Naive thymus-derived CD4-positive, alpha-beta T cell (primary cell): ENCODE measurements at regions not wholly inside any gene's neighbourhood (a gene's known extent, or its start where the extent isn't known, plus 50 kb on each side); places are given as distances from the start of the nearest gene placed in this dataset.

Source experiments
- ATAC-seq: fragments of 150-1000 bp; cut with Tn5 transposase; 2 replicates; pipeline ENCODE4 v1.10.0; 2021; ENCODE audit warnings: mild to moderate bottlenecking, moderate library complexity
- CTCF ChIA-PET: fragments of 350-600 bp; sonication (Branson Sonifier 250); formaldehyde crosslinking; loops from one replicate; lab custom pipeline; 2021; ENCODE audit warnings: antibody characterized with exemption; lab: Charles Lee
- POLR2A ChIA-PET: fragments of 350-600 bp; sonication (Branson Sonifier 250); formaldehyde crosslinking; loops from one replicate; lab custom pipeline; 2021; ENCODE audit warnings: antibody characterized with exemption, inconsistent platforms; lab: Charles Lee
- DNase-seq, 9 donors: peaks; one replicate each; pipeline versions ENCODE4 v3.0.0 to v3.0.0-alpha.2; 2020 to 2022; ENCODE audit warnings: mixed read lengths in 1 of 9
- H3K27ac ChIP-seq: one replicate; pipeline ENCODE4 v1.7.0; 2013; ENCODE audit warnings: mild to moderate bottlenecking, low read depth, low read length, moderate library complexity
- H3K27me3 ChIP-seq, 2 donors: one replicate each; pipeline ENCODE4 v1.7.0; 2013; ENCODE audit warnings: low read length in 2 of 2, mild to moderate bottlenecking in 2 of 2, moderate library complexity in 2 of 2; ENCODE audit not compliant: control insufficient read depth in 2 of 2, insufficient read depth in 2 of 2
- H3K36me3 ChIP-seq, 3 experiments: 1 replicate in 2 of 3; 2 replicates in 1 of 3; pipeline ENCODE4 v1.7.0; 2013; ENCODE audit warnings: low read length in 3 of 3, mild to moderate bottlenecking in 3 of 3, moderate library complexity in 1 of 3; ENCODE audit not compliant: insufficient read depth in 3 of 3, control insufficient read depth in 2 of 3
- H3K4me1 ChIP-seq, 2 donors: one replicate each; pipeline ENCODE4 v1.7.0; 2013; ENCODE audit warnings: low read length in 2 of 2, mild to moderate bottlenecking in 2 of 2, moderate library complexity in 1 of 2; ENCODE audit not compliant: control insufficient read depth in 2 of 2, insufficient read depth in 2 of 2
- H3K4me3 ChIP-seq: 2 replicates; pipeline ENCODE4 v1.7.0; 2013; ENCODE audit warnings: mild to moderate bottlenecking, low read length
- H3K9me3 ChIP-seq, 3 experiments: 1 replicate in 2 of 3; 2 replicates in 1 of 3; pipeline ENCODE4 v1.7.0; 2013; ENCODE audit warnings: low read length in 3 of 3; ENCODE audit not compliant: control insufficient read depth in 2 of 3
- H3K27ac Mint-ChIP-seq, 9 donors: one replicate each; pipeline ENCODE4 v1.8.0; 2020 to 2022; ENCODE audit warnings: mixed read lengths in 9 of 9, mild to moderate bottlenecking in 8 of 9, moderate library complexity in 5 of 9, inconsistent platforms in 2 of 9
- H3K27me3 Mint-ChIP-seq, 5 donors: one replicate each; pipeline ENCODE4 v1.8.0; 2021 to 2022; ENCODE audit warnings: mixed read lengths in 5 of 5, mild to moderate bottlenecking in 1 of 5
- H3K36me3 Mint-ChIP-seq, 5 donors: one replicate each; pipeline ENCODE4 v1.8.0; 2020 to 2022; ENCODE audit warnings: mixed read lengths in 5 of 5, mild to moderate bottlenecking in 3 of 5, inconsistent platforms in 1 of 5
- H3K4me1 Mint-ChIP-seq, 7 donors: one replicate each; pipeline ENCODE4 v1.8.0; 2020 to 2022; ENCODE audit warnings: mixed read lengths in 7 of 7, mild to moderate bottlenecking in 3 of 7, inconsistent platforms in 1 of 7
- H3K4me3 Mint-ChIP-seq, 10 donors: one replicate each; pipeline ENCODE4 v1.8.0; 2020 to 2022; ENCODE audit warnings: mild to moderate bottlenecking in 10 of 10, mixed read lengths in 10 of 10, moderate library complexity in 6 of 10, inconsistent platforms in 2 of 10
- H3K9me3 Mint-ChIP-seq, 11 donors: one replicate each; pipeline ENCODE4 v1.8.0; 2020 to 2022; ENCODE audit warnings: mixed read lengths in 11 of 11, mild to moderate bottlenecking in 4 of 11, inconsistent platforms in 1 of 11, moderate library complexity in 1 of 11
- intact Hi-C, 2 donors: fragments of 100-400 bp; cut with micrococcal nuclease; formaldehyde crosslinking; loops; one replicate each; pipeline ENCODE4 v1.15.1; 2023

GRCh38 chr1:188050250-188050649 lies 1221.5 kb downstream of the PLA2G4A start:
- POLR2A ChIA-PET, result no interaction called here

GRCh38 chr1:188056011-188056410 lies 1227.3 kb downstream of the PLA2G4A start:
- ATAC-seq (no peak), DNase-seq (no peak)
- no peaks in the 10 kb centered on the region for H3K4me1 ChIP-seq
- Mint-ChIP-seq H3K27ac (no peak overlapping the region), H3K9me3 (peaks cover 0 to 28% (median 5%) of the 10 kb centered on the region in 11 donors), H3K4me1 (no peaks in the 10 kb centered on the region), H3K36me3 (no peaks in the 10 kb centered on the region), H3K4me3 (no peak overlapping the region), H3K27me3 (no peaks in the 10 kb centered on the region)
- POLR2A ChIA-PET, result no interaction called here
- H3K27ac ChIP-seq, result no peak overlapping the region
- CTCF ChIA-PET, result no interaction called here
- H3K4me3 ChIP-seq, result no peak overlapping the region
- no peaks in the 10 kb centered on the region for H3K36me3 ChIP-seq
- no peaks in the 10 kb centered on the region for H3K9me3 ChIP-seq
- H3K27me3 ChIP-seq, result no peaks in the 10 kb centered on the region
- intact Hi-C loops, result no loop called here

More at GRCh38 chr1:188050250-188050649, 1221.5 kb downstream of the PLA2G4A start:
- intact Hi-C loops, result no loop called here
- Mint-ChIP-seq H3K27me3 (no peaks in the 10 kb centered on the region), H3K4me1 (no peaks in the 10 kb centered on the region), H3K27ac (no peak overlapping the region), H3K4me3 (no peak overlapping the region), H3K36me3 (no peaks in the 10 kb centered on the region), H3K9me3 (peaks cover 0 to 33% (median 3%) of the 10 kb centered on the region in 11 donors)
- DNase-seq (no peak), ATAC-seq (no peak)
- Histone ChIP-seq H3K36me3 (no peaks in the 10 kb centered on the region), H3K27ac (no peak overlapping the region), H3K27me3 (no peaks in the 10 kb centered on the region), H3K4me3 (no peak overlapping the region), H3K4me1 (no peaks in the 10 kb centered on the region), H3K9me3 (no peaks in the 10 kb centered on the region)
- CTCF ChIA-PET, result no interaction called here

GRCh38 chr1:188058801-188059200 lies 1230.1 kb downstream of the PLA2G4A start:
- Histone ChIP-seq H3K36me3 (no peaks in the 10 kb centered on the region), H3K9me3 (no peaks in the 10 kb centered on the region), H3K27ac (no peak overlapping the region), H3K27me3 (no peaks in the 10 kb centered on the region), H3K4me1 (no peaks in the 10 kb centered on the region), H3K4me3 (no peak overlapping the region)
- CTCF ChIA-PET, result no interaction called here
- intact Hi-C loops, result no loop called here
- DNase-seq, result no peak
- Mint-ChIP-seq H3K4me1 (no peaks in the 10 kb centered on the region), H3K36me3 (no peaks in the 10 kb centered on the region), H3K4me3 (no peak overlapping the region), H3K27ac (no peak overlapping the region), H3K9me3 (peaks cover 1 to 27% (median 6%) of the 10 kb centered on the region in 11 donors), H3K27me3 (no peaks in the 10 kb centered on the region)
- POLR2A ChIA-PET, result no interaction called here
- ATAC-seq, result no peak

- Histone ChIP-seq H3K36me3 (no peaks in the 10 kb centered on the region), H3K4me1 (no peaks in the 10 kb centered on the region), H3K27me3 (no peaks in the 10 kb centered on the region), H3K4me3 (no peak overlapping the region), H3K27ac (no peak overlapping the region), H3K9me3 (no peaks in the 10 kb centered on the region)
- ChIA-PET CTCF (no interaction called here), POLR2A (no interaction called here)
- intact Hi-C loops, result no loop called here
- H3K27ac Mint-ChIP-seq, result no peak overlapping the region
- no peaks in the 10 kb centered on the region for H3K36me3 Mint-ChIP-seq
- no peak overlapping the region for H3K4me3 Mint-ChIP-seq
- H3K4me1 Mint-ChIP-seq, result no peaks in the 10 kb centered on the region
- peaks cover 6 to 40% (median 18%) of the 10 kb centered on the region in 11 donors for H3K9me3 Mint-ChIP-seq
- DNase-seq (no peak), ATAC-seq (no peak)
- H3K27me3 Mint-ChIP-seq, result no peaks in the 10 kb centered on the region
Measured at GRCh38 chr1:188061881-188062280, 1233.1 kb downstream of the PLA2G4A start.

- intact Hi-C loops, result no loop called here
- Histone ChIP-seq H3K27ac (no peak overlapping the region), H3K9me3 (no peaks in the 10 kb centered on the region), H3K4me1 (no peaks in the 10 kb centered on the region), H3K27me3 (no peaks in the 10 kb centered on the region), H3K4me3 (no peak overlapping the region), H3K36me3 (no peaks in the 10 kb centered on the region)
- no peaks in the 10 kb centered on the region for H3K27me3 Mint-ChIP-seq
- no peak for DNase-seq
- no peak overlapping the region for H3K27ac Mint-ChIP-seq
- no peaks in the 10 kb centered on the region for H3K36me3 Mint-ChIP-seq
- H3K9me3 Mint-ChIP-seq, result peaks cover 5 to 40% (median 19%) of the 10 kb centered on the region in 11 donors
- H3K4me1 Mint-ChIP-seq, result no peaks in the 10 kb centered on the region
- no peak overlapping the region for H3K4me3 Mint-ChIP-seq
- CTCF ChIA-PET, result no interaction called here
- POLR2A ChIA-PET, result no interaction called here
- ATAC-seq, result no peak
Measured at GRCh38 chr1:188062456-188062855, 1233.7 kb downstream of the PLA2G4A start.

GRCh38 chr1:188065917-188066316 lies 1237.2 kb downstream of the PLA2G4A start:
- Histone ChIP-seq H3K4me3 (no peak overlapping the region), H3K27ac (no peak overlapping the region), H3K36me3 (no peaks in the 10 kb centered on the region), H3K27me3 (no peaks in the 10 kb centered on the region), H3K9me3 (peaks cover 0 to 3% (median 0%) of the 10 kb centered on the region in 3 experiments), H3K4me1 (no peaks in the 10 kb centered on the region)
- no peak overlapping the region for H3K4me3 Mint-ChIP-seq
- H3K27me3 Mint-ChIP-seq, result no peaks in the 10 kb centered on the region
- no peak overlapping the region for H3K27ac Mint-ChIP-seq
- POLR2A ChIA-PET, result no interaction called here
- H3K9me3 Mint-ChIP-seq, result peaks cover 8 to 63% (median 29%) of the 10 kb centered on the region in 11 donors
- intact Hi-C loops, result no loop called here
- CTCF ChIA-PET, result no interaction called here
- DNase-seq (no peak), ATAC-seq (no peak)
- no peaks in the 10 kb centered on the region for H3K36me3 Mint-ChIP-seq
- no peaks in the 10 kb centered on the region for H3K4me1 Mint-ChIP-seq

- Mint-ChIP-seq H3K36me3 (no peaks in the 10 kb centered on the region), H3K4me1 (no peaks in the 10 kb centered on the region), H3K27ac (no peak overlapping the region), H3K4me3 (no peak overlapping the region), H3K9me3 (peaks cover 4 to 54% (median 21%) of the 10 kb centered on the region in 11 donors), H3K27me3 (no peaks in the 10 kb centered on the region)
- ChIA-PET CTCF (no interaction called here), POLR2A (no interaction called here)
- H3K9me3 ChIP-seq, result peaks cover 0 to 11% (median 0%) of the 10 kb centered on the region in 3 experiments
- ATAC-seq (no peak), DNase-seq (no peak)
- no peak overlapping the region for H3K27ac ChIP-seq
- intact Hi-C loops, result no loop called here
- no peaks in the 10 kb centered on the region for H3K36me3 ChIP-seq
- no peak overlapping the region for H3K4me3 ChIP-seq
- H3K4me1 ChIP-seq, result no peaks in the 10 kb centered on the region
- no peaks in the 10 kb centered on the region for H3K27me3 ChIP-seq
Measured at GRCh38 chr1:188070848-188071247, 1242.1 kb downstream of the PLA2G4A start.
